Suprapubic skin (tissue), 3 donors: ENCODE measurements at regions not wholly inside any gene's neighbourhood (a gene's known extent, or its start where the extent isn't known, plus 50 kb on each side); places are given as distances from the start of the nearest gene placed in this dataset.

Experiments
- EP300 ChIP-seq: sonication (generic); formaldehyde crosslinking; IDR thresholded peaks from one replicate; pipeline ENCODE4 v1.6.1; 2017; ENCODE audit warnings: antibody characterized with exemption
- TF ChIP-seq, protein P1 (sequence below), 2 donors: fragments of 200-600 bp in 1 of 2; fragments of 450-650 bp in 1 of 2; sonication (generic) in 1 of 2; IDR thresholded peaks; one replicate each; pipeline ENCODE4 v1.5.1; 2016 to 2019; ENCODE audit warnings: antibody characterized with exemption in 2 of 2, mild to moderate bottlenecking in 1 of 2, moderate library complexity in 1 of 2

DNA sequence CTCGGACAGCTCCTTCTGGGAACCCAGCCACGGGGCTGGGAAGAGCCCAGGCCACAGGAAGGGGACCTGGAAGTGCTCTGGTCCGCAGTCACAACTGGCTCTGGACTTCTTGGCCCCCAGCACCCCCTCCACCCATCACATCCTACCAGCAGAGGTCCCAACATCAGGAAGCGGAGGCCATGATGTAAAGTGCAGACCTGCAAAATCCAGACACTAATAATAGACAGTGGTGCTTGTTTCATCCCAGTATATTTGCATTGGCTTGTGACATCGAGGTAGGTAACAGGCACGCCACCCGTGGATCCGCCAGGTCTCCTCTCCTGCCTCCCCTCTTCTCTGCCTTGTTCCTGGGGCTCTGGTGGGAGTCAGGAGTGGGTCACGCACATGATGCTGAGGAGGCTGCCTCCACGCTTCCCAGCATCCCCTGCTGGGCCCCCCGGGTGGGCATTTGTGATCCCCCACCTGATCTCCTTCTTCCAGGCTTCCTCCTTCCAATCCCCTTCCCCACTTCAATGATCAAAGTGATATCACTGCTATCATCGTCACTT, 1454.0 kb downstream of the BRD1 start:
- TF ChIP-seq, protein P1, sequence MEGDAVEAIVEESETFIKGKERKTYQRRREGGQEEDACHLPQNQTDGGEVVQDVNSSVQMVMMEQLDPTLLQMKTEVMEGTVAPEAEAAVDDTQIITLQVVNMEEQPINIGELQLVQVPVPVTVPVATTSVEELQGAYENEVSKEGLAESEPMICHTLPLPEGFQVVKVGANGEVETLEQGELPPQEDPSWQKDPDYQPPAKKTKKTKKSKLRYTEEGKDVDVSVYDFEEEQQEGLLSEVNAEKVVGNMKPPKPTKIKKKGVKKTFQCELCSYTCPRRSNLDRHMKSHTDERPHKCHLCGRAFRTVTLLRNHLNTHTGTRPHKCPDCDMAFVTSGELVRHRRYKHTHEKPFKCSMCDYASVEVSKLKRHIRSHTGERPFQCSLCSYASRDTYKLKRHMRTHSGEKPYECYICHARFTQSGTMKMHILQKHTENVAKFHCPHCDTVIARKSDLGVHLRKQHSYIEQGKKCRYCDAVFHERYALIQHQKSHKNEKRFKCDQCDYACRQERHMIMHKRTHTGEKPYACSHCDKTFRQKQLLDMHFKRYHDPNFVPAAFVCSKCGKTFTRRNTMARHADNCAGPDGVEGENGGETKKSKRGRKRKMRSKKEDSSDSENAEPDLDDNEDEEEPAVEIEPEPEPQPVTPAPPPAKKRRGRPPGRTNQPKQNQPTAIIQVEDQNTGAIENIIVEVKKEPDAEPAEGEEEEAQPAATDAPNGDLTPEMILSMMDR (IDR thresholded peaks at IDR 0.05) = no peak
- no peak for TF ChIP-seq EP300
